Suprapubic skin (tissue), 4 donors: ENCODE measurements at regions not wholly inside any gene's neighbourhood (a gene's known extent, or its start where the extent isn't known, plus 50 kb on each side); places are given as distances from the start of the nearest gene placed in this dataset.

Experiments
- DNase-seq, 2 donors: peaks; one replicate each; pipeline ENCODE4 v3.0.0-alpha.2; 2019; ENCODE audit warnings: low spot score in 2 of 2
- H3K27ac ChIP-seq: fragments of 200-600 bp; sonication (generic); one replicate; pipeline ENCODE4 v1.5.1; 2019
- H3K27me3 ChIP-seq: fragments of 200-600 bp; sonication (generic); one replicate; pipeline ENCODE4 v1.5.1; 2019
- H3K36me3 ChIP-seq: fragments of 200-600 bp; sonication (generic); one replicate; pipeline ENCODE4 v1.5.1; 2019
- H3K4me1 ChIP-seq: fragments of 200-600 bp; sonication (generic); one replicate; pipeline ENCODE4 v1.5.1; 2019
- H3K4me3 ChIP-seq: fragments of 200-600 bp; sonication (generic); one replicate; pipeline ENCODE4 v1.5.1; 2019; ENCODE audit warnings: mild to moderate bottlenecking
- H3K9me3 ChIP-seq: fragments of 200-600 bp; sonication (generic); one replicate; pipeline ENCODE4 v1.5.1; 2019
- EP300 ChIP-seq: sonication (generic); formaldehyde crosslinking; IDR thresholded peaks from one replicate; pipeline ENCODE4 v1.6.1; 2017; ENCODE audit warnings: antibody characterized with exemption
- POLR2A ChIP-seq, 2 donors: fragments of 450-650 bp; IDR thresholded peaks; one replicate each; pipeline ENCODE4 v1.6.1; 2017; ENCODE audit warnings: antibody characterized with exemption in 2 of 2, mild to moderate bottlenecking in 2 of 2, moderate library complexity in 2 of 2
- POLR2AphosphoS5 ChIP-seq, 3 donors: sonication (generic); formaldehyde crosslinking; IDR thresholded peaks; one replicate each; pipeline ENCODE4 v1.6.1; 2017; ENCODE audit warnings: antibody characterized with exemption in 3 of 3
- WGBS: methylation state at CpG from one replicate; pipeline ENCODE4 v1.1.5; 2018; 5-methylcytosine and 5-hydroxymethylcytosine counted together
- TF ChIP-seq, protein P1 (sequence below), 2 donors: fragments of 200-600 bp in 1 of 2; fragments of 450-650 bp in 1 of 2; sonication (generic) in 1 of 2; IDR thresholded peaks; one replicate each; pipeline ENCODE4 v1.5.1; 2016 to 2019; ENCODE audit warnings: antibody characterized with exemption in 2 of 2, mild to moderate bottlenecking in 1 of 2, moderate library complexity in 1 of 2

DNA sequence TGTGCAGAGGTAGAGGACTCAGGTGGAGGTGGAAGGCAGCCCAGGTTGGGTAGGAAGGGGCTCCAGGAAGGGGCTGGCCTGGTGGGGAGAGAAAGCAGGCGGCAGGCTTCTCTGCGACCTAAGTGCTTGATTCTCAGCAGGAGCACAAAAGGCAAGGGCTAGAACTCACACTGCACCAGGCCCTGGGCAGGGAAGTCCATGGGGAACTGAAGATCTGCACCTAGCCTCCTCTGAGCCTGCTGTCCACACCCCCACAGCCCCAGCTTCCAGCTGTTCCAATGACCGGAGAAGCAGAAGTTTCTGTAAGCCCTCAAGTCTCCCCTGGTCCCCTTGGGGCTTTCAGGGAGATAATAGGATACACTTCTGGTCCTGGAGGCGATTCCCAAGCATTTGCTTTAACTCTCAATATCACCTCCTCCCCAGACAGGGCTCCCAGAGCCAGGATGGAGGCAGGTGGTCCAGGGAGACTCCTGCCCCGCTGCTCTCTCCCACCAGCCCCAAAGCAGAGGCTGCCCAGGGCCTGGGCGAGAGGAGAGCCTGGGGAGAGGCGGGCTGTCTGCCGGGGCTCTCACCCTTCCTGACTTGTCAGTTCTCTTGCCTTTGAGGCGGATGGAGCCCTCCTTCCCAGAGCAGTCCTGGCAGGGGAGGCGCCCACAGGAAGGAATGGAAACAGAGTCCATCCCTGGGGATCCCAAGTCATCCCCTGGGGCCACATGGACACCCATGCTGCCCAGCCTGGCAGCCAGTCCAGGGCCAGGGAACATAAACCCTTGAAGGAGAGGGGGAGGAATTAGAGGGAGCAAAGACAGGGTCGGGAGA lies 126.0 kb downstream of the RBFOX3 start:
- Histone ChIP-seq H3K4me3 (no peak overlapping the region), H3K36me3 (no peaks in the 10 kb centered on the region), H3K27me3 (peaks cover 84% of the 10 kb centered on the region), H3K4me1 (no peaks in the 10 kb centered on the region), H3K9me3 (no peaks in the 10 kb centered on the region), H3K27ac (no peak overlapping the region)
- DNase-seq = no peak
- TF ChIP-seq POLR2A (IDR thresholded peaks at IDR 0.05) (no peak), POLR2AphosphoS5 (IDR thresholded peaks at IDR 0.05) (no peak), EP300 (no peak)
- TF ChIP-seq, protein P1, sequence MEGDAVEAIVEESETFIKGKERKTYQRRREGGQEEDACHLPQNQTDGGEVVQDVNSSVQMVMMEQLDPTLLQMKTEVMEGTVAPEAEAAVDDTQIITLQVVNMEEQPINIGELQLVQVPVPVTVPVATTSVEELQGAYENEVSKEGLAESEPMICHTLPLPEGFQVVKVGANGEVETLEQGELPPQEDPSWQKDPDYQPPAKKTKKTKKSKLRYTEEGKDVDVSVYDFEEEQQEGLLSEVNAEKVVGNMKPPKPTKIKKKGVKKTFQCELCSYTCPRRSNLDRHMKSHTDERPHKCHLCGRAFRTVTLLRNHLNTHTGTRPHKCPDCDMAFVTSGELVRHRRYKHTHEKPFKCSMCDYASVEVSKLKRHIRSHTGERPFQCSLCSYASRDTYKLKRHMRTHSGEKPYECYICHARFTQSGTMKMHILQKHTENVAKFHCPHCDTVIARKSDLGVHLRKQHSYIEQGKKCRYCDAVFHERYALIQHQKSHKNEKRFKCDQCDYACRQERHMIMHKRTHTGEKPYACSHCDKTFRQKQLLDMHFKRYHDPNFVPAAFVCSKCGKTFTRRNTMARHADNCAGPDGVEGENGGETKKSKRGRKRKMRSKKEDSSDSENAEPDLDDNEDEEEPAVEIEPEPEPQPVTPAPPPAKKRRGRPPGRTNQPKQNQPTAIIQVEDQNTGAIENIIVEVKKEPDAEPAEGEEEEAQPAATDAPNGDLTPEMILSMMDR (IDR thresholded peaks at IDR 0.05) = no peak
- WGBS = 61% methylated on average over 6 of the region's 11 CpGs

DNA sequence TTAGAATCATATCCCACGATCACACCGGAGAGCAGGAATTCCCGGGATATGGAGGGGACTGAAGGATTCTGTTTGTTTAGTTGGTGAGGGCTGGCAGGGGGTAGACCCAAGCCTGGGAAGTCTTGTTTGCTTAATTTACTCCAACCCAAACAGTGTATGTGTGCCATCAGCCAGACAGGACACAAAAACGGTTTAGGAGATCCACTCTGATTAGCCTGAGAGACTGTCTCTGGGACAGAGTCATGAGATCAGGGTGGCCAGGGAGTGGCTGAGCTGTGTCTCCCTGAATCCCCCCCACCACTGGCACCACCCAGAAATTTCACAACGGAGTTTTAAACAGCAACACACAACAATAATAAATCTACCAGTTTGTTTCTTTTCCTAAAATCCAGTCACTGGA lies 127.0 kb downstream of the RBFOX3 start:
- DNase-seq = no peak
- no peaks in the 10 kb centered on the region for H3K36me3 ChIP-seq
- no peak for TF ChIP-seq POLR2AphosphoS5 (IDR thresholded peaks at IDR 0.05)
- TF ChIP-seq, protein P1 (IDR thresholded peaks at IDR 0.05) = no peak
- TF ChIP-seq POLR2A (IDR thresholded peaks at IDR 0.05) = no peak
- TF ChIP-seq EP300 = no peak
- no peaks in the 10 kb centered on the region for H3K4me1 ChIP-seq
- H3K4me3 ChIP-seq = no peak overlapping the region
- H3K9me3 ChIP-seq = no peaks in the 10 kb centered on the region
- no peak overlapping the region for H3K27ac ChIP-seq
- H3K27me3 ChIP-seq = peaks cover 92% of the 10 kb centered on the region
- 36% methylated on average over 5 of the region's 5 CpGs for WGBS

DNA sequence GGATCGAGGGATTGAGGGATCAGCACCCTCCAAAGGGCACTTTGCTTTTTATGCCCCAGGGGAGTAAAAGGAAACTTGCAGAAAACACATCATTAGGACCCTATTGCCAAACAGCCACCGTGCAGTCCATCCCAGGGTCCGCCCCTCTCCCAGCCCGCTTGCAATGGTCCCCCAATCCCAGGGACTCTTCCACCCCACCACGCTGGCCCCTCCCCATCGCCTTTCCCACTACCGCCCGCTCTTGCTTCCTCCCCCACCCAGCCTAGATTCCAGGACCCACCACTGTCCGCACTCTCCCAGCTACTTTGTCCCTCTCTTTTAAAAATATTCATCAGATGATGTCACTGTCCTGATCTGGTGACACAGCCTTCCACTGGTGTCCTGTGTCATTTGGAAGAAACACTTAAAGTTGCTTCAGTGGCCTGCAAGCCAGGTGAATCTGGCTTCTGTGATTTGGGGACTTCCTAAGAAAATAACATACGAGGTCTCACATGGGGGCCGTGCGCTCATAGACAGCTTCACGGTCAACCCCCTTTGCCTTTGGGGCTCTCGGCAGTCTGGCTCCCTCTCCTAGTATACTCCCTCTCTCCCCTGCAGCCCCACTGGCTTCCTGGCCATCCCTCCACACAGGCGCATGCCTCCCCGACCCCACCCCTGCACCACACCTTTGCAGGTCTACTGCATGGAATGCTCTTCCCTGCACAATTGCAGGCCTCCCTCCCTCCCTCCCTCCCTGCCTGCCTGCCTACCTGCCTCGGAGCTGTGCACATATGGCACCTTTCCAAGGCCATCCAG lies 127.9 kb downstream of the RBFOX3 start:
- H3K9me3 ChIP-seq = no peaks in the 10 kb centered on the region
- no peaks in the 10 kb centered on the region for H3K36me3 ChIP-seq
- H3K27ac ChIP-seq = no peak overlapping the region
- peaks cover 94% of the 10 kb centered on the region for H3K27me3 ChIP-seq
- H3K4me3 ChIP-seq = no peak overlapping the region
- no peak for DNase-seq
- H3K4me1 ChIP-seq = peaks cover 6% of the 10 kb centered on the region
- WGBS = 18% methylated on average over 16 of the region's 17 CpGs
- TF ChIP-seq POLR2AphosphoS5 (IDR thresholded peaks at IDR 0.05) (no peak), EP300 (no peak), POLR2A (IDR thresholded peaks at IDR 0.05) (no peak)
- TF ChIP-seq, protein P1 (IDR thresholded peaks at IDR 0.05) = no peak

DNA sequence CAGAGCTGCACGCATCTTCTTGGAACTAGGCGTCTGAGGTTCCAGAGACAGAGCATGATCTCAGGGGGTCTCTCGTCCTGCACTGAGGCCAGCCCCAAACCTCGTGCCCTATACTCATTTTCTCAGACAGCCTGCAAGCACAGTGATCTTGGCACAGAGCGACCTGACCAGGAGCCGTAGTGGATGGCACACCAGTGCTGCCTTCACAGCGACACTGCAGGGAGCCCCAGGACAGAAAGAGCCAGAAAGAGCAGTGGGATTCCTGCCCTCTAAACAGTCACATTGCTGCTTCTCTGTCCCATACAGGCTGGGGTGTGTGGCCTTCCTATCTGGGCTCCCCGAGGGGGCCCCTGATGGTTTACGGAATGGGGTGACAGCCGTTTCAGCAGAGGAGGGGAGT lies 131.0 kb downstream of the RBFOX3 start:
- no peak for TF ChIP-seq POLR2AphosphoS5 (IDR thresholded peaks at IDR 0.05)
- TF ChIP-seq EP300 = no peak
- TF ChIP-seq POLR2A (IDR thresholded peaks at IDR 0.05) = no peak
- TF ChIP-seq, protein P1 (IDR thresholded peaks at IDR 0.05) = no peak
- WGBS = 83% methylated on average over 7 of the region's 10 CpGs

DNA sequence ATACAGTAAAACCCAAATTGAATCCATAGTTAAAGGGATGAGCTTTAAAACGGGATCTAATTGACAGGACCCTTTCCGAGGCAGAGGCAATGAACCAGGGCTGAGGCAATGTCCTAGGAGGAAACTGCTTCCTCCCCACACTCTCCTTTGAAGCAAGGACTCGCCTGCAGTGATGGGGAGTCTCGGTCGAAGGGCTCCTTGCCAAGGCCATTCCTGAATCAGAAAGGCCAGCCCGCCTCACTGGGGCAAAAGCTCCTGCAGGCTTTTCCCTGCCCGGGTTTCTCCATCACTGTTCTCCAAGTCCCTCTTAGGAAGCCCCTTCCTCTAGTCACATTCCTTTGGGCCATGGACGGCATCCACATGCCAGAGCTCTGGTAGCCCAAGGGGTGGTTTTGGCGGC lies 132.0 kb downstream of the RBFOX3 start:
- Histone ChIP-seq H3K27ac (no peak overlapping the region), H3K36me3 (no peaks in the 10 kb centered on the region), H3K4me3 (no peak overlapping the region), H3K27me3 (peaks cover 88% of the 10 kb centered on the region), H3K4me1 (peaks cover 15% of the 10 kb centered on the region), H3K9me3 (no peaks in the 10 kb centered on the region)
- WGBS = 79% methylated on average over 9 of the region's 9 CpGs
- no peak for DNase-seq
- no peak for TF ChIP-seq POLR2AphosphoS5 (IDR thresholded peaks at IDR 0.05)

More for the DNA sequence above, 131.0 kb downstream of the RBFOX3 start:
- Histone ChIP-seq H3K27ac (no peak overlapping the region), H3K27me3 (peaks cover 88% of the 10 kb centered on the region), H3K36me3 (no peaks in the 10 kb centered on the region), H3K4me1 (peaks cover 15% of the 10 kb centered on the region), H3K9me3 (no peaks in the 10 kb centered on the region), H3K4me3 (no peak overlapping the region)
- no peak for DNase-seq
